Tibial nerve (tissue), 4 donors: ENCODE measurements at regions not wholly inside any gene's neighbourhood (a gene's known extent, or its start where the extent isn't known, plus 50 kb on each side); places are given as distances from the start of the nearest gene placed in this dataset.

ENCODE experiments used
- CTCF ChIP-seq, 5 experiments: fragments of 200-600 bp in 3 of 5; fragments of 450-650 bp in 2 of 5; sonication (generic) in 3 of 5; IDR thresholded peaks; one replicate each; pipeline ENCODE4 v1.5.1; 2016 to 2019; ENCODE audit warnings: antibody characterized with exemption in 5 of 5, mild to moderate bottlenecking in 3 of 5, moderate library complexity in 2 of 5
- EP300 ChIP-seq, 2 donors: sonication (generic); formaldehyde crosslinking; IDR thresholded peaks; one replicate each; pipeline ENCODE4 v1.6.1; 2017; ENCODE audit warnings: antibody characterized with exemption in 2 of 2, mild to moderate bottlenecking in 1 of 2
- POLR2A ChIP-seq, 2 donors: fragments of 450-650 bp; IDR thresholded peaks; one replicate each; pipeline ENCODE4 v1.6.1; 2017; ENCODE audit warnings: antibody characterized with exemption in 2 of 2, mild to moderate bottlenecking in 2 of 2, moderate library complexity in 2 of 2

GRCh38 chr4:136328131-136328530 is 1204.2 kb downstream of the PCDH18 start:
- TF ChIP-seq POLR2A (IDR thresholded peaks at IDR 0.05) (no peak), CTCF (IDR thresholded peaks at IDR 0.05) (no peak), EP300 (IDR thresholded peaks at IDR 0.05) (no peak)
